HEK293 (cell line): ENCODE measurements at regions not wholly inside any gene's neighbourhood (a gene's known extent, or its start where the extent isn't known, plus 50 kb on each side); places are given as distances from the start of the nearest gene placed in this dataset.

ENCODE experiments used
- CTCF ChIA-PET: fragments of 350-600 bp; formaldehyde crosslinking; extraction: SDS; loops from one replicate; lab custom pipeline; 2021; ENCODE audit warnings: antibody characterized with exemption; lab: Yijun Ruan, JAX
- POLR2A ChIA-PET: fragments of 300-600 bp; formaldehyde crosslinking; extraction: SDS; loops from one replicate; lab custom pipeline; 2020; ENCODE audit warnings: antibody characterized with exemption, inconsistent platforms; lab: Yijun Ruan, JAX
- H3K27ac ChIP-seq: fragments of 200-500 bp; sonication (Bioruptor generic); 2 replicates; pipeline ENCODE4 v1.5.1; 2014; ENCODE audit warnings: low read depth, low read length, control low read depth, inconsistent platforms; ENCODE audit errors: extremely low read depth
- H3K36me3 ChIP-seq, 2 experiments: fragments of 200-500 bp in 1 of 2; sonication (Bioruptor generic) in 1 of 2; 1 replicate in 1 of 2; 2 replicates in 1 of 2; pipeline ENCODE4 v1.5.1; 2014 to 2017; ENCODE audit warnings: inconsistent platforms in 2 of 2, low read length in 2 of 2; ENCODE audit not compliant: control insufficient read depth in 2 of 2, insufficient read depth in 1 of 2
- H3K4me1 ChIP-seq: fragments of 200-500 bp; sonication (Bioruptor generic); 2 replicates; pipeline ENCODE4 v1.5.1; 2014; ENCODE audit warnings: mild to moderate bottlenecking, low read length, inconsistent platforms; ENCODE audit not compliant: control insufficient read depth, insufficient read depth
- H3K4me3 ChIP-seq: 2 replicates; pipeline ENCODE4 v1.5.1; 2011; ENCODE audit warnings: low read depth, mild to moderate bottlenecking, control low read depth, low read length, moderate library complexity
- H3K9me3 ChIP-seq: fragments of 200-500 bp; sonication (Bioruptor generic); 2 replicates; pipeline ENCODE4 v1.5.1; 2014; ENCODE audit warnings: low read depth, low read length, inconsistent platforms; ENCODE audit not compliant: control insufficient read depth, insufficient read depth
- BCL11B ChIP-seq: fragments of 450-650 bp; formaldehyde crosslinking; IDR thresholded peaks from 2 replicates; pipeline ENCODE4 v1.5.1; 2016; ENCODE audit warnings: low read depth, missing biosample characterization, missing genetic modification characterization
- KLF7 ChIP-seq: fragments of 450-650 bp; formaldehyde crosslinking; IDR thresholded peaks from 2 replicates; pipeline ENCODE4 v1.5.1; 2016; ENCODE audit warnings: missing biosample characterization, missing genetic modification characterization, borderline replicate concordance
- MEIS1 ChIP-seq: sonication (generic); formaldehyde crosslinking; IDR thresholded peaks from 2 replicates; pipeline ENCODE4 v1.8.1; 2022; ENCODE audit warnings: missing genetic modification reagents, mild to moderate bottlenecking, borderline replicate concordance
- SALL2 ChIP-seq: fragments of 450-650 bp; formaldehyde crosslinking; IDR thresholded peaks from 2 replicates; pipeline ENCODE4 v1.5.0; 2017; ENCODE audit warnings: missing biosample characterization, mild to moderate bottlenecking, missing genetic modification characterization, borderline replicate concordance
- SCRT1 ChIP-seq: fragments of 450-650 bp; formaldehyde crosslinking; IDR thresholded peaks from 2 replicates; pipeline ENCODE4 v1.5.1; 2016; ENCODE audit warnings: missing biosample characterization, missing genetic modification characterization, borderline replicate concordance
- YY1 ChIP-seq: fragments of 450-650 bp; formaldehyde crosslinking; IDR thresholded peaks from 2 replicates; pipeline ENCODE4 v1.5.1; 2018; ENCODE audit warnings: missing biosample characterization, missing genetic modification characterization
- ZFHX2 ChIP-seq: fragments of 450-650 bp; formaldehyde crosslinking; conservative IDR thresholded peaks from 2 replicates; pipeline ENCODE4 v1.5.1; 2016; ENCODE audit warnings: missing biosample characterization, missing genetic modification characterization
- ZNF155 ChIP-seq: fragments of 450-650 bp; formaldehyde crosslinking; IDR thresholded peaks from 2 replicates; pipeline ENCODE4 v1.5.1; 2016; ENCODE audit warnings: missing biosample characterization, missing genetic modification characterization
- ZNF175 ChIP-seq: fragments of 450-650 bp; formaldehyde crosslinking; IDR thresholded peaks from 2 replicates; pipeline ENCODE4 v1.5.1; 2016; ENCODE audit warnings: missing biosample characterization, missing genetic modification characterization
- ZNF211 ChIP-seq: fragments of 450-650 bp; formaldehyde crosslinking; IDR thresholded peaks from 2 replicates; pipeline ENCODE4 v1.5.1; 2016; ENCODE audit warnings: low read depth, missing biosample characterization, missing genetic modification characterization
- ZNF239 ChIP-seq: fragments of 450-650 bp; formaldehyde crosslinking; IDR thresholded peaks from 2 replicates; pipeline ENCODE4 v1.5.1; 2016; ENCODE audit warnings: missing biosample characterization, missing genetic modification characterization
- ZNF248 ChIP-seq: fragments of 450-650 bp; formaldehyde crosslinking; IDR thresholded peaks from 2 replicates; pipeline ENCODE4 v1.5.1; 2017; ENCODE audit warnings: missing biosample characterization, missing genetic modification characterization
- ZNF274 ChIP-seq, 2 experiments: fragments of 200-500 bp in 1 of 2; fragments of 450-650 bp in 1 of 2; sonication (Bioruptor generic) in 1 of 2; formaldehyde crosslinking in 1 of 2; IDR thresholded peaks; 2 replicates each; pipeline versions ENCODE4 v1.5.1 to v1.6.1; 2014 to 2016; ENCODE audit warnings: borderline replicate concordance in 1 of 2, inconsistent platforms in 1 of 2, low read length in 1 of 2, missing biosample characterization in 1 of 2, missing genetic modification characterization in 1 of 2
- ZNF404 ChIP-seq: fragments of 450-650 bp; formaldehyde crosslinking; IDR thresholded peaks from 2 replicates; pipeline ENCODE4 v1.5.1; 2017; ENCODE audit warnings: missing biosample characterization, missing genetic modification characterization
- ZNF510 ChIP-seq: fragments of 450-650 bp; formaldehyde crosslinking; IDR thresholded peaks from 2 replicates; pipeline ENCODE4 v1.5.1; 2018; ENCODE audit warnings: mild to moderate bottlenecking, missing genetic modification characterization, missing biosample characterization; ENCODE audit not compliant: insufficient replicate concordance
- ZNF530 ChIP-seq: fragments of 450-650 bp; formaldehyde crosslinking; IDR thresholded peaks from 2 replicates; pipeline ENCODE4 v1.5.1; 2016; ENCODE audit warnings: low read depth, missing biosample characterization, missing genetic modification characterization
- ZNF544 ChIP-seq: fragments of 450-650 bp; formaldehyde crosslinking; IDR thresholded peaks from 2 replicates; pipeline ENCODE4 v1.5.0; 2017; ENCODE audit warnings: missing biosample characterization, missing genetic modification characterization
- ZNF585B ChIP-seq: fragments of 450-650 bp; formaldehyde crosslinking; IDR thresholded peaks from 2 replicates; pipeline ENCODE4 v1.5.1; 2016; ENCODE audit warnings: missing biosample characterization, missing genetic modification characterization
- ZNF791 ChIP-seq: fragments of 450-650 bp; formaldehyde crosslinking; IDR thresholded peaks from 2 replicates; pipeline ENCODE4 v1.5.1; 2016; ENCODE audit warnings: missing biosample characterization, missing genetic modification characterization
- ZNF830 ChIP-seq: fragments of 450-650 bp; IDR thresholded peaks from 2 replicates; pipeline ENCODE4 v1.5.0; 2018; ENCODE audit warnings: missing biosample characterization, missing genetic modification characterization, low read depth, mild to moderate bottlenecking, moderate library complexity
- TF ChIP-seq, protein P1 (sequence below): fragments of 450-650 bp; formaldehyde crosslinking; IDR thresholded peaks from 2 replicates; pipeline ENCODE4 v1.5.1; 2017; ENCODE audit warnings: missing biosample characterization, missing genetic modification characterization
- TF ChIP-seq, protein P2 (sequence below): fragments of 450-650 bp; formaldehyde crosslinking; IDR thresholded peaks from 2 replicates; pipeline ENCODE4 v1.5.1; 2016; ENCODE audit warnings: missing biosample characterization, missing genetic modification characterization
- TF ChIP-seq, protein P3 (sequence below): fragments of 450-650 bp; formaldehyde crosslinking; conservative IDR thresholded peaks from 2 replicates; pipeline ENCODE4 v1.5.1; 2016; ENCODE audit warnings: low read depth, missing biosample characterization, missing genetic modification characterization

DNA sequence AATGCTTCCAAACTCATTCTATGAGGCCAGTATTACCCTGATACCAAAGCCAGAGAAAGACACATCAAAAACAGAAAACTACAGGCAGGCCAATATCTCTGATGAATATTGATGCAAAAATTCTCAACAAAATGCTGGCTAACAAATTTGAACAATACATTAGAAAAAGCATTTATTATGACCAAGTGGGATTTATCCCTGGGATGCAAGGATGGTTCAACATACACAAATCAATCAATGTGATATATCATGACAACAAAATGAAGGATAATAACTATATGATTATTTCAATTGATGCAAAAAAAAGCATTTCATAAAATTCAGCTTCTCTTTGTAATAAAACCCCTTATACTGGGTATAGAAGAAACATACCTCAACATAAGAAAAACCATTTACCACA lies 550.9 kb downstream of the ADCYAP1 start:
- H3K36me3 ChIP-seq = no peaks in the 10 kb centered on the region
- no peak overlapping the region for H3K27ac ChIP-seq
- no peaks in the 10 kb centered on the region for H3K9me3 ChIP-seq
- TF ChIP-seq BCL11B (tag by site-specific recombination) (no peak), ZNF791 (tag by site-specific recombination) (no peak), SCRT1 (tag by site-specific recombination) (no peak), ZNF544 (tag by site-specific recombination) (no peak), ZFHX2 (tag by site-specific recombination) (no peak), KLF7 (tag by site-specific recombination) (no peak)
- TF ChIP-seq, protein P1, sequence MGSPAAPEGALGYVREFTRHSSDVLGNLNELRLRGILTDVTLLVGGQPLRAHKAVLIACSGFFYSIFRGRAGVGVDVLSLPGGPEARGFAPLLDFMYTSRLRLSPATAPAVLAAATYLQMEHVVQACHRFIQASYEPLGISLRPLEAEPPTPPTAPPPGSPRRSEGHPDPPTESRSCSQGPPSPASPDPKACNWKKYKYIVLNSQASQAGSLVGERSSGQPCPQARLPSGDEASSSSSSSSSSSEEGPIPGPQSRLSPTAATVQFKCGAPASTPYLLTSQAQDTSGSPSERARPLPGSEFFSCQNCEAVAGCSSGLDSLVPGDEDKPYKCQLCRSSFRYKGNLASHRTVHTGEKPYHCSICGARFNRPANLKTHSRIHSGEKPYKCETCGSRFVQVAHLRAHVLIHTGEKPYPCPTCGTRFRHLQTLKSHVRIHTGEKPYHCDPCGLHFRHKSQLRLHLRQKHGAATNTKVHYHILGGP = no peak
- H3K4me3 ChIP-seq = no peak overlapping the region
- no peaks in the 10 kb centered on the region for H3K4me1 ChIP-seq
- CTCF ChIA-PET = no interaction called here
- POLR2A ChIA-PET = no interaction called here

DNA sequence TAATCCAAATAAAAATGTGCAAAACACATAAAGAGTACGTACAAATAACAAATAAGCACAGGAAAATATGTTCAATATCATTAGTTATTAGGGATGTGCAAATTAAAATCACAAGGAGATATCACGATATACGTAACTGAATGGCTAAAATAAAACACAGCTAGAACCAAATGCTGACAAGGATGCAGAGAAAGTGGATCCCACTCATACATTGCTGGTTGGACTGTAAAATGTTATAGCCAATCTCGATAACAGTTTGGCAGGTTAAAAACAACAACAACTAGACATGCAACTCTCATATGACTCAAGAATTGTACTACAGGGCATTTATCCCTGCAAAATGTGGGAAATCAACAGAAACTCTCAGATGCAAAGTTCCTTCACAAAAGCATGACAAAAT lies 553.9 kb downstream of the ADCYAP1 start:
- no peak overlapping the region for H3K27ac ChIP-seq
- no peak overlapping the region for H3K4me3 ChIP-seq
- no peaks in the 10 kb centered on the region for H3K9me3 ChIP-seq
- no peaks in the 10 kb centered on the region for H3K4me1 ChIP-seq
- CTCF ChIA-PET = no interaction called here
- TF ChIP-seq ZNF248 (tag by site-specific recombination) = no peak
- POLR2A ChIA-PET = no interaction called here
- no peaks in the 10 kb centered on the region for H3K36me3 ChIP-seq

DNA sequence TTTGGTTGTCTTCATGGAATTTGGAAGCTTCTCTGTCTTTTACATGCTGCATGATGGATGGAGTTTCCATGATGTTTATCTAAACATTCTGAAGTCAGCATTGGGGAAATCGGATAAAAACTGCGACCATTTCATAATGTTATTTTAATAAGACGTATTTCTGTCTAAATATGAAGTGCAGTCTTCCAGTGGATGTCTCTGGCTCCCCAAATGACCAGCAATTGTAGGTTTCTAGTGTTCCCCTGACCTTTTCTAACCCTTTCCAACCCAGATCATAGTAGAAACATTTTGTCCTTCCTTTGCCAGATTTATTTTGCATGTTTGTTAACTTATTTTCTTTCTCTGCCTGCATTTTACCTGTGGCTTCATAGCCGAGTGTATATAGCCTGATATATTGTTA lies 559.3 kb downstream of the ADCYAP1 start:
- CTCF ChIA-PET = interaction anchor here (0.7 kb wide), 1 partner anchor 476 kb away, joined by 3 read pairs; no protein-coding TSS in a partner anchor
- Histone ChIP-seq H3K4me1 (no peaks in the 10 kb centered on the region), H3K4me3 (no peak overlapping the region), H3K9me3 (no peaks in the 10 kb centered on the region), H3K27ac (no peak overlapping the region), H3K36me3 (no peaks in the 10 kb centered on the region)
- POLR2A ChIA-PET = no interaction called here
- TF ChIP-seq ZNF155 (no peak), ZNF404 (no peak), SALL2 (tag by site-specific recombination) (no peak), ZNF530 (tag by site-specific recombination) (no peak), YY1 (tag by site-specific recombination) (no peak), ZNF239 (tag by site-specific recombination) (no peak), ZNF274 (IDR thresholded peaks at IDR 0.05; ENCODE audit: low read length) (no peak), ZNF274 (tag by site-specific recombination; IDR thresholded peaks at IDR 0.05; ENCODE audit: borderline replicate concordance) (no peak), ZNF211 (tag by site-specific recombination) (no peak), MEIS1 (no peak), ZNF830 (no peak), ZNF585B (tag by site-specific recombination) (no peak), ZNF510 (tag by site-specific recombination) (no peak), KLF7 (tag by site-specific recombination) (no peak), ZNF175 (tag by site-specific recombination) (no peak)
- TF ChIP-seq, protein P2, sequence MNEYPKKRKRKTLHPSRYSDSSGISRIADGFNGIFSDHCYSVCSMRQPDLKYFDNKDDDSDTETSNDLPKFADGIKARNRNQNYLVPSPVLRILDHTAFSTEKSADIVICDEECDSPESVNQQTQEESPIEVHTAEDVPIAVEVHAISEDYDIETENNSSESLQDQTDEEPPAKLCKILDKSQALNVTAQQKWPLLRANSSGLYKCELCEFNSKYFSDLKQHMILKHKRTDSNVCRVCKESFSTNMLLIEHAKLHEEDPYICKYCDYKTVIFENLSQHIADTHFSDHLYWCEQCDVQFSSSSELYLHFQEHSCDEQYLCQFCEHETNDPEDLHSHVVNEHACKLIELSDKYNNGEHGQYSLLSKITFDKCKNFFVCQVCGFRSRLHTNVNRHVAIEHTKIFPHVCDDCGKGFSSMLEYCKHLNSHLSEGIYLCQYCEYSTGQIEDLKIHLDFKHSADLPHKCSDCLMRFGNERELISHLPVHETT (tag by site-specific recombination) = no peak
- TF ChIP-seq, protein P3, sequence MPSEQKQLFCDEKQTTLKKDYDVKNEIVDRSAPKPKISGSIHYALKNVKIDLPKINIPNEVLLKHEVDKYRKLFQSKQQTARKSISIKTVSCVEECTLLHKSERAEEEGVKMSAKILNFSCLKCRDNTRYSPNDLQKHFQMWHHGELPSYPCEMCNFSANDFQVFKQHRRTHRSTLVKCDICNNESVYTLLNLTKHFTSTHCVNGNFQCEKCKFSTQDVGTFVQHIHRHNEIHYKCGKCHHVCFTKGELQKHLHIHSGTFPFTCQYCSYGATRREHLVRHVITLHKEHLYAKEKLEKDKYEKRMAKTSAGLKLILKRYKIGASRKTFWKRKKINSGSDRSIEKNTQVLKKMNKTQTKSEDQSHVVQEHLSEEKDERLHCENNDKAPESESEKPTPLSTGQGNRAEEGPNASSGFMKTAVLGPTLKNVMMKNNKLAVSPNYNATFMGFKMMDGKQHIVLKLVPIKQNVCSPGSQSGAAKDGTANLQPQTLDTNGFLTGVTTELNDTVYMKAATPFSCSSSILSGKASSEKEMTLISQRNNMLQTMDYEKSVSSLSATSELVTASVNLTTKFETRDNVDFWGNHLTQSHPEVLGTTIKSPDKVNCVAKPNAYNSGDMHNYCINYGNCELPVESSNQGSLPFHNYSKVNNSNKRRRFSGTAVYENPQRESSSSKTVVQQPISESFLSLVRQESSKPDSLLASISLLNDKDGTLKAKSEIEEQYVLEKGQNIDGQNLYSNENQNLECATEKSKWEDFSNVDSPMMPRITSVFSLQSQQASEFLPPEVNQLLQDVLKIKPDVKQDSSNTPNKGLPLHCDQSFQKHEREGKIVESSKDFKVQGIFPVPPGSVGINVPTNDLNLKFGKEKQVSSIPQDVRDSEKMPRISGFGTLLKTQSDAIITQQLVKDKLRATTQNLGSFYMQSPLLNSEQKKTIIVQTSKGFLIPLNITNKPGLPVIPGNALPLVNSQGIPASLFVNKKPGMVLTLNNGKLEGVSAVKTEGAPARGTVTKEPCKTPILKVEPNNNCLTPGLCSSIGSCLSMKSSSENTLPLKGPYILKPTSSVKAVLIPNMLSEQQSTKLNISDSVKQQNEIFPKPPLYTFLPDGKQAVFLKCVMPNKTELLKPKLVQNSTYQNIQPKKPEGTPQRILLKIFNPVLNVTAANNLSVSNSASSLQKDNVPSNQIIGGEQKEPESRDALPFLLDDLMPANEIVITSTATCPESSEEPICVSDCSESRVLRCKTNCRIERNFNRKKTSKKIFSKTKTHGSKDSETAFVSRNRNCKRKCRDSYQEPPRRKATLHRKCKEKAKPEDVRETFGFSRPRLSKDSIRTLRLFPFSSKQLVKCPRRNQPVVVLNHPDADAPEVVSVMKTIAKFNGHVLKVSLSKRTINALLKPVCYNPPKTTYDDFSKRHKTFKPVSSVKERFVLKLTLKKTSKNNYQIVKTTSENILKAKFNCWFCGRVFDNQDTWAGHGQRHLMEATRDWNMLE = no peak
